HEK293 (cell line): ENCODE measurements at regions not wholly inside any gene's neighbourhood (a gene's known extent, or its start where the extent isn't known, plus 50 kb on each side); places are given as distances from the start of the nearest gene placed in this dataset.

Source experiments
- HOXC10 ChIP-seq: sonication (generic); formaldehyde crosslinking; IDR thresholded peaks from 2 replicates; pipeline ENCODE4 v1.8.1; 2023; ENCODE audit warnings: mild to moderate bottlenecking, missing genetic modification reagents
- ZNF133 ChIP-seq: fragments of 450-650 bp; formaldehyde crosslinking; IDR thresholded peaks from 2 replicates; pipeline ENCODE4 v1.5.1; 2016; ENCODE audit warnings: missing biosample characterization, missing genetic modification characterization
- ZSCAN16 ChIP-seq: fragments of 450-650 bp; formaldehyde crosslinking; IDR thresholded peaks from 2 replicates; pipeline ENCODE4 v1.5.1; 2016; ENCODE audit warnings: missing biosample characterization, missing genetic modification characterization
- TF ChIP-seq, protein P1 (sequence below): sonication (generic); formaldehyde crosslinking; IDR thresholded peaks from 2 replicates; pipeline ENCODE4 v1.8.1; 2022; ENCODE audit warnings: mild to moderate bottlenecking, moderate library complexity, missing genetic modification reagents
- TF ChIP-seq, protein P2 (sequence below): fragments of 450-650 bp; formaldehyde crosslinking; IDR thresholded peaks from 2 replicates; pipeline ENCODE4; 2016; ENCODE audit warnings: missing biosample characterization, missing genetic modification characterization
- TF ChIP-seq, protein P3 (sequence below): fragments of 450-650 bp; formaldehyde crosslinking; IDR thresholded peaks from 2 replicates; pipeline ENCODE4 v1.5.1; 2016; ENCODE audit warnings: missing biosample characterization, missing genetic modification characterization
- TF ChIP-seq, protein P4 (sequence below): fragments of 450-650 bp; IDR thresholded peaks from 2 replicates; pipeline ENCODE4 v1.5.1; 2018; ENCODE audit warnings: missing biosample characterization, missing genetic modification characterization
- TF ChIP-seq, protein P5 (sequence below): fragments of 450-650 bp; formaldehyde crosslinking; IDR thresholded peaks from 2 replicates; pipeline ENCODE4 v1.5.1; 2016; ENCODE audit warnings: missing biosample characterization, missing genetic modification characterization

DNA sequence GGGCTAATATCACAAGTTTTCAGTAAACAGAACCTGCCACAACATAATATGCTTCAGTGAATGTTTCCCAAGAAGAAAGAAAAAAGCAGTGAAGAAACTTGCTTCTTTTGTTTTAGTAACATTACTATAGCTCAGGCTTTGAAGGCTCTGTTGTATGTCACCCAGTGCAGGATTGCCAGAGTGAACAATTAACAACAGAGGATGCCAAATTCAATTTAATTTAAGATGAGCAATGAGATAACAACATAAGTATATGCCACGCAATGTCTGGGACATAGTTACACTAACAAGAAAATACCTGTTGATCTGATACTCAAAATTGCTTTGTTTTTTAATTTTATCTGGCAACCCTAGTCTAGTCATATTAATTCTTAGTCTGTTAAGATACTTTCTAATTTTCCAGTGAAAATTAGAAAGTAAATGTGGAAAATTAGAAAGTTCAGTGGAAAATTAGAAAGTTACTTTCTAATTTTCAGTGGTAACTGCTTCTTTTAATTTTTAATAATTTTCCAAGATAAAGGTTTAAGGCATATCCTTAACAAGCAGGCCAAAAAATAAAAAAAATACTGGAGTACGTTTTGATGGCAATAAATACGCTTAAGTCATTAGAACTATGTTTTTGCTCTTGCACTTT, 336.3 kb downstream of the SLITRK6 start:
- TF ChIP-seq, protein P1, sequence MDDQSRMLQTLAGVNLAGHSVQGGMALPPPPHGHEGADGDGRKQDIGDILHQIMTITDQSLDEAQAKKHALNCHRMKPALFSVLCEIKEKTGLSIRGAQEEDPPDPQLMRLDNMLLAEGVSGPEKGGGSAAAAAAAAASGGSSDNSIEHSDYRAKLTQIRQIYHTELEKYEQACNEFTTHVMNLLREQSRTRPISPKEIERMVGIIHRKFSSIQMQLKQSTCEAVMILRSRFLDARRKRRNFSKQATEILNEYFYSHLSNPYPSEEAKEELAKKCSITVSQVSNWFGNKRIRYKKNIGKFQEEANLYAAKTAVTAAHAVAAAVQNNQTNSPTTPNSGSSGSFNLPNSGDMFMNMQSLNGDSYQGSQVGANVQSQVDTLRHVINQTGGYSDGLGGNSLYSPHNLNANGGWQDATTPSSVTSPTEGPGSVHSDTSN (CRISPR knock-in tag) = no peak
- TF ChIP-seq, protein P2, sequence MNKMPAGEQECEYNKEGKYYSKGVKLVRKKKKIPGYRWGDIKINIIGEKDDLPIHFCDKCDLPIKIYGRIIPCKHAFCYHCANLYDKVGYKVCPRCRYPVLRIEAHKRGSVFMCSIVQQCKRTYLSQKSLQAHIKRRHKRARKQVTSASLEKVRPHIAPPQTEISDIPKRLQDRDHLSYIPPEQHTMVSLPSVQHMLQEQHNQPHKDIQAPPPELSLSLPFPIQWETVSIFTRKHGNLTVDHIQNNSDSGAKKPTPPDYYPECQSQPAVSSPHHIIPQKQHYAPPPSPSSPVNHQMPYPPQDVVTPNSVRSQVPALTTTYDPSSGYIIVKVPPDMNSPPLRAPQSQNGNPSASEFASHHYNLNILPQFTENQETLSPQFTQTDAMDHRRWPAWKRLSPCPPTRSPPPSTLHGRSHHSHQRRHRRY (tag by site-specific recombination) = no peak
- TF ChIP-seq, protein P3, sequence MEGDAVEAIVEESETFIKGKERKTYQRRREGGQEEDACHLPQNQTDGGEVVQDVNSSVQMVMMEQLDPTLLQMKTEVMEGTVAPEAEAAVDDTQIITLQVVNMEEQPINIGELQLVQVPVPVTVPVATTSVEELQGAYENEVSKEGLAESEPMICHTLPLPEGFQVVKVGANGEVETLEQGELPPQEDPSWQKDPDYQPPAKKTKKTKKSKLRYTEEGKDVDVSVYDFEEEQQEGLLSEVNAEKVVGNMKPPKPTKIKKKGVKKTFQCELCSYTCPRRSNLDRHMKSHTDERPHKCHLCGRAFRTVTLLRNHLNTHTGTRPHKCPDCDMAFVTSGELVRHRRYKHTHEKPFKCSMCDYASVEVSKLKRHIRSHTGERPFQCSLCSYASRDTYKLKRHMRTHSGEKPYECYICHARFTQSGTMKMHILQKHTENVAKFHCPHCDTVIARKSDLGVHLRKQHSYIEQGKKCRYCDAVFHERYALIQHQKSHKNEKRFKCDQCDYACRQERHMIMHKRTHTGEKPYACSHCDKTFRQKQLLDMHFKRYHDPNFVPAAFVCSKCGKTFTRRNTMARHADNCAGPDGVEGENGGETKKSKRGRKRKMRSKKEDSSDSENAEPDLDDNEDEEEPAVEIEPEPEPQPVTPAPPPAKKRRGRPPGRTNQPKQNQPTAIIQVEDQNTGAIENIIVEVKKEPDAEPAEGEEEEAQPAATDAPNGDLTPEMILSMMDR = no peak
- no peak for TF ChIP-seq ZSCAN16
- no peak for TF ChIP-seq ZNF133 (tag by site-specific recombination)
- TF ChIP-seq, protein P4, sequence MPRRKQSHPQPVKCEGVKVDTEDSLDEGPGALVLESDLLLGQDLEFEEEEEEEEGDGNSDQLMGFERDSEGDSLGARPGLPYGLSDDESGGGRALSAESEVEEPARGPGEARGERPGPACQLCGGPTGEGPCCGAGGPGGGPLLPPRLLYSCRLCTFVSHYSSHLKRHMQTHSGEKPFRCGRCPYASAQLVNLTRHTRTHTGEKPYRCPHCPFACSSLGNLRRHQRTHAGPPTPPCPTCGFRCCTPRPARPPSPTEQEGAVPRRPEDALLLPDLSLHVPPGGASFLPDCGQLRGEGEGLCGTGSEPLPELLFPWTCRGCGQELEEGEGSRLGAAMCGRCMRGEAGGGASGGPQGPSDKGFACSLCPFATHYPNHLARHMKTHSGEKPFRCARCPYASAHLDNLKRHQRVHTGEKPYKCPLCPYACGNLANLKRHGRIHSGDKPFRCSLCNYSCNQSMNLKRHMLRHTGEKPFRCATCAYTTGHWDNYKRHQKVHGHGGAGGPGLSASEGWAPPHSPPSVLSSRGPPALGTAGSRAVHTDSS (tag by site-specific recombination) = no peak
- TF ChIP-seq, protein P5, sequence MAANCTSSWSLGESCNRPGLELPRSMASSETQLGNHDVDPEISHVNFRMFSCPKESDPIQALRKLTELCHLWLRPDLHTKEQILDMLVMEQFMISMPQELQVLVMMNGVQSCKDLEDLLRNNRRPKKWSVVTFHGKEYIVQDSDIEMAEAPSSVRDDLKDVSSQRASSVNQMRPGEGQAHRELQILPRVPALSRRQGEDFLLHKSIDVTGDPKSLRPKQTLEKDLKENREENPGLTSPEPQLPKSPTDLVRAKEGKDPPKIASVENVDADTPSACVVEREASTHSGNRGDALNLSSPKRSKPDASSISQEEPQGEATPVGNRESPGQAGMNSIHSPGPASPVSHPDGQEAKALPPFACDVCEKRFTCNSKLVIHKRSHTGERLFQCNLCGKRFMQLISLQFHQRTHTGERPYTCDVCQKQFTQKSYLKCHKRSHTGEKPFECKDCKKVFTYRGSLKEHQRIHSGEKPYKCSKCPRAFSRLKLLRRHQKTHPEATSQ (tag by site-specific recombination) = no peak
- no peak for TF ChIP-seq HOXC10
